GM18951 (cell line): ENCODE measurements at regions not wholly inside any gene's neighbourhood (a gene's known extent, or its start where the extent isn't known, plus 50 kb on each side); places are given as distances from the start of the nearest gene placed in this dataset.
"Not testable (repeated sequence)": the region's sequence is repeated elsewhere in the genome, so short reads cannot be mapped to it uniquely, and the experiment has no call there.

Experiments used
- POLR2A ChIP-seq: IDR thresholded peaks from 4 replicates; pipeline ENCODE4 v1.6.1; 2011; ENCODE audit warnings: mild to moderate bottlenecking; ENCODE audit not compliant: insufficient read length, insufficient read depth; ENCODE audit errors: extremely low read depth
- in situ Hi-C: fragments of 300-500 bp; cut with MboI; formaldehyde crosslinking; loops from one replicate; pipeline ENCODE4 v1.12.0; 2022; ENCODE audit warnings: low sequenced_read_pairs, mixed read lengths, inconsistent platforms; ENCODE audit not compliant: unreplicated experiment

DNA sequence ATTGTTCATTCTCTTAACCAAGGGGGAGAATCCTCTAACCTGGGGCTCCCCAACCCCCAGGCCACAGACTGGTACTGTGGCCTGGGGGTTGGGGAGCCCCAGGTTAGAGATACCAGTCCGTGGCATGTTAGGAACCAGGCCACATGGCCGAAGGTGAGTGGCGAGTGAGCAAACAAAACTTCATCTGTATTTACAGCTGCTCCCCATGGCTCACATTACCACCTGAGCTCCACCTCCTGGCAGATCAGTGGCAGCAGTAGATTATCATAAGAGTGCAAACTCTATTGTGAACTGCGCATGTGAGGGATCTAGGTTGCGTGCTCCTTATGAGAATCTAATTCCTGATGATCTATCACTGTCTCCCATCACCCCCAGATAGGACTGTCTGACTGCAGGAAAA, 957.2 kb upstream of the PRKX start:
- no peak for TF ChIP-seq POLR2A
- in situ Hi-C loops: no loop called here

DNA sequence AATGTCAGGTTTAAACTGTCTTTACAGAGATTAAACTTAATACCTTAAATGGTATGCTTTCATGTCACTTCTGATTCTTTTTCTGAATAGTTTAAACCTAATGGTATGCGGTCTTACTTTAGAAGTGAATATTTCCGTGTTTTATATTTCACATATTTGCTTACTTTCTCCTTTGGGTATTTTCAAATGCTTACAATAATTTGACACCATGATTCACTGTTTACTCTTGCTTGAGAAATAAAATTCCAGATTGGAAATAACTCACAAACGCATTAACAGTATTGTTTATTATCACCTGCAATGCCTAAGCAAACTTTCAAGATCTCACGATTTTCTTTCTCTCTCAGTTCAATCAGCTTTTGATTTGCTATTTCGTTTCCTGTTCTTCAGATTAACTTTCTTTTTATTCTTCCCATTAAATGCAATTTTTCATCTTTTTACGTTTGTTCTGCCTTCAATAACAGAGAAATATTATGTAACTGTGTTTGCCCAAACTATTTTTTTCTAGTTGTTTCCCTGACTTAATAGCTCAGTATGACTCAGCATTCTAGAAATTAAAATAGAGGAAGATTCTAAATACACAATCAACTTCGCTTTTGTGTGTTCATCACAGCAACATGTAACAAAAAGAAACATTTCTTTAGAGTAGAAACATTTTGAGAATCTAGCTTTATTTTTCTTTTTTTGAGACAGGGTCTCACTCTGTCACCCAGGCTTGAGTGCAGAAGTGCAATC, 955.5 kb upstream of the PRKX start:
- no peak for TF ChIP-seq POLR2A
- in situ Hi-C loops: no loop called here

DNA sequence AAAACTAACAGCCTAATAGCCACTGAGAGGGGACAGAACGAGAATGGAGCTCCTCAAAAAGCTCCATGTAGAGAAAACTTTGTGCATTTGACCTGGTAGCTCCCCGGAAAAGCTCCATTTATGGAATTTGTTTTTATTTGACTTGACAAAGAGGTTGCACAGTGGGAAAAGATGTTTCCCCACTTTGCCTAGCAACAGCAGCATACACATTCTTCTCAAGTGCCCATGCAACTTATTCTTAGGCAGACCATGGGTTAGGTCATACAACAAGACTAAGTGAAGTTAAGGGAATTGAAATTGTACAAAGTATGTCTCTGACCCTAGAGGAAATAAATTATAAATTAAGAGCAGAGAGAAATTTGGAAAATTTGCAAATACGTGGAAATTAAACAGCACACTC, 949.6 kb upstream of the PRKX start:
- in situ Hi-C loops: no loop called here

DNA sequence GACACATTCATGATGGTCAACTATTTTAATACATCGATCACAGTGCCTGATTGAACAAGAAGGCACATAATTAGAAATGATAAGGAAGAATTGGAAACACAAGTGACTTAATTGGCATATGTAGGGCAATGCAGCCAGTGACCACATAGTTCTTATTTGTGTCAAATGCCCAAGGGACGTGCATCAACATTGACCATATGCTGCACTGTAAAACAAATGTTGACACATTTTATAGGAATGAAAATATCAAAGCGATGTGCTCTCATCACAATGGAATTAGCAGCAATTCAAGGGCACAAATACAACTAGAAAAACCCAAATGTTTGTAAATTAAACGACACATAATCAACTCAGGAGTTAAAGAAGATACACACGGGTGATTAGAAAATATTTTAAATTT, 948.3 kb upstream of the PRKX start:
- TF ChIP-seq POLR2A: no peak
- in situ Hi-C loops: no loop called here

More for the DNA sequence above, 949.6 kb upstream of the PRKX start:
- no peak for TF ChIP-seq POLR2A

DNA sequence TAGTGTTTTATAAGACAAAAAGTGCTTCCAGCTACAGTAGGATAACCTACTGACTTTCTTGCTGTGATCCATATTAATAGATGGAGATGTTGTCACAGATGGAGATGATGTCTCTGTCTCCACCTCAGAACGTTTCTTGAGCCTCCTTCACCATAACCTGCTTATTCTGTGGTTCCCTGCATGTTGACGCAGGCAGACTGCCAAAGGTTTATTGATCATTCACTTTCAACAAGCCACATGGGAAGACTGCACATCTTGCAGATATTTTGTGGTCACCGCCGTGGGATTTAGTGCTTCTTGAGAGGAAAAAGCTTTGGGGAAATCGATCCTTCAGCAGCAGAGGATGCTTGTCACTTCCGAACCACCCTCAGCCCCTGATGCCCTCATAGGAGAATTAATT, 943.0 kb upstream of the PRKX start:
- TF ChIP-seq POLR2A: no peak
- in situ Hi-C loops: no loop called here

DNA sequence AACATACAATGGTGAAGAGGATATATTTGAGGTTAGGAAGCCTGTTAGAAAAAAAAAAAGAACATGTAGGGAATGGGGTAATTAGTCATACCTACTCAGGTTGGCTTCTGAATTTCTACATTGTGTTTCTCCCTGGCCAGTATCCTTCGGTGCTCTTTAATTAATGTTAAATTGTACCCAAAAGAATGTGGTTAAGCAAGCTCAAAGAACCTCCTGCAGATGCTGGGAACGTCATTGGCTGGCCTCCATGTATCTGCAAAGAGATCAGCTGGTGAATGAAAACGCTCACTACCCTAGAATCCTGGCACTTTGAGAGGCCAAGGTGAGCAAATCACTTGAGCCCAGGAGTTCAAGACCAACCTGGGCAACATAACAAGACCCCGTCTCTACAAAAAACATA, 942.3 kb upstream of the PRKX start:
- no peak for TF ChIP-seq POLR2A
- in situ Hi-C loops: no loop called here

DNA sequence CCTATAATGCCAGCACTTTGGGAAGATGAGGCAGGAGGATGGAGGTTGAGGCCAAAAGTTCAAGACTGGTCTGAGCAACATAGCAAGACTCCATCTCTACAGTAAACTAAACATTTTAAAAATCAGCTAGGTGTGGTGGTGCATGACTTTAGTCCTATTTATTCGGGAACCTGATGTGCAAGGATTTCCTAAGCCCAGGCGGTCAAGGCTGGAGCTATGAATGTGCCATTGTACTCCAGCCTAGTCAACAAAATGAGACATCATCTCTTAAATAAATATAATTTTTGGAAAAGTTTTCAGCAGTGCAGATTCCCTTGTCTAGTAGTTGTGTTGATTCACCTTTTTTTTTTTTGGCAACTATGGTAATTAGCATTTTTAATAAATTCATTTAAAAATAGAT, 928.7 kb upstream of the PRKX start:
- in situ Hi-C loops: no loop called here
- TF ChIP-seq POLR2A: no peak

DNA sequence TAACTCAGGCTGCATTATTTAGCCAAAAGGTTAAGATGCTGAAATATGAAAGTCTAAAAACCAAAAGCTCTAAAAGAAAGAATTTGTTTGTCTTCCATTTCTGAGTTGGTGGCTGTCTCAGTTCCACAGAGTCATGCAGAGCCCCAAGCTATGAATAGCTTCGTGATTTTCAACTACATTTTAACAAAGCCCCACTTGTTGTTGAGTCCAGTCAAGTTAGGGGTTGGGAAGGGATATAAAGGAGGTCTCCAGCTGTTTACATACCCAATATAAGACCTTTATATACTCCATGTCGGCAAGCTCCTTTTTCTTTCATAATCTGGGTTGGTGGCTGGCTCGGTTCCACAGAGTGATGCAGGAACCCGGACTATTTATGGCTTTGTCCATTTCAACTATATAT, 924.6 kb upstream of the PRKX start:
- TF ChIP-seq POLR2A: no peak
- in situ Hi-C loops: no loop called here

DNA sequence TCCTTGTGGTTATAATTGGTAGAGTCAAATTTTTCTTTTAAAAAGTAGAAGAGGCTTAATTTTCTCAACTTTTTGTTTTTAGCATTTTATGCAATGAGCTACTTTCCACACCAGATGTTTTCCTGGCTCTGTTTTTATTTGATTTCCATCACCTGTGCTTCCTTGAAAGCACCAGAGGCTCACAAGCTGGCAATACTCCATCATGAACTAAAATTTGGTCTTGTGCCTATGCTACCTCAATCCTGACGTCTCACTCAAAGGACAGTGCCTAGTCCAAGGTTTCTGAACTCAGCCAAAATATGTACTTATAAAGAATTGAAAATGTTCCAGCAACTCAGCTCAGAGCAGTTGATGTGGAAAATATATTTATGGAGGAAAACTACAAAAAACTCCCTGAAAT, 914.0 kb upstream of the PRKX start:
- in situ Hi-C loops: no loop called here
- TF ChIP-seq POLR2A: no peak

DNA sequence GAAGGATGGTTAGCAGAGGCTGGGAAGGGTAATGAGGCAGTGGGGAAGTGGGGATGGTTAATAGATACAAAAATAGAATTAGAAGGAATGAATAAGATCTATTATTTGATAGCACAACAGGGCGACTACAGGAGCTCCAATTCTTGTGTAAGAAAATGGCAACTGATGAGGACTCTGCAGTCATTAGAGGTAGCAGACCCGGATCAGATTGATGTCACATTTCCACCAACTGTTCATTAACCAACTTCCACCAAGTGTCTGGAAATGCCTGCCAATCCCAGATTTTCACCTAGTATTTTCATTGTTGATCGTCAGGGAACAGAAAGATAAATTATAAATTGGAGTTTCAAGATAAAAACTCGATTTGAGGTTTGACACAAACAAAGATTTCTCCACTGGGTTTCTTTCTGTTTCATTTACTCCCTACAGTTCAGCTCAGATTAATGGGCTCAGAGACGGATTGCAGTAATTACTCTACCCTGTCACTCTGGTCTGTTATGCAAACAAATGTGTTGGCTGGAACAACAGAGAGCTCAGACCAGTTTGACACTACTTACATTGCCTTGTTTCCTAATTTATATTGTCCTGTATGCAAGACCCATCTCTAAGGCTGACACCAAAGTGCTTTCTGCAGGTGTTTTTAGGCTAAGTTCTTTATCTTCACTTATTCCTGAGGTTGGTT, 909.2 kb upstream of the PRKX start:
- TF ChIP-seq POLR2A: no peak
- in situ Hi-C loops: no loop called here

DNA sequence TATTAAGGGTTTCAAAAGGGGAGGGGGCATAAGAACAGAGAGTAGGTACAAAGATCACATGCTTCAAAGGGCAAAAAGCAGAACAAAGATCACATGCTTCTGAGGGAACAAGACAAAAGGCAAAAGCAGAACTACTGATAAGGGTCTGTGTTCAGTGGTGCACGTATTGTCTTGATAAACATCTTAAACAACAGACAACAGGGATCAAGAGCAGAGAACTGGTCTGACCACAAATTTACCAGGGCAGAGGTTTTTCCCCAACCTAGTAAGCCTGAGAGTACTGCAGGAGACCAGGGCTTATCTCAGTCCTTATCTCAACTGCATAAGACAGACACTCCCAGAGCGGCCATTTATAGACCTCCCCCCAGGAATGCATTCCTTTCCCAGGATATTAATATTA, 900.2 kb upstream of the PRKX start:
- in situ Hi-C loops: not testable (repeated sequence)

DNA sequence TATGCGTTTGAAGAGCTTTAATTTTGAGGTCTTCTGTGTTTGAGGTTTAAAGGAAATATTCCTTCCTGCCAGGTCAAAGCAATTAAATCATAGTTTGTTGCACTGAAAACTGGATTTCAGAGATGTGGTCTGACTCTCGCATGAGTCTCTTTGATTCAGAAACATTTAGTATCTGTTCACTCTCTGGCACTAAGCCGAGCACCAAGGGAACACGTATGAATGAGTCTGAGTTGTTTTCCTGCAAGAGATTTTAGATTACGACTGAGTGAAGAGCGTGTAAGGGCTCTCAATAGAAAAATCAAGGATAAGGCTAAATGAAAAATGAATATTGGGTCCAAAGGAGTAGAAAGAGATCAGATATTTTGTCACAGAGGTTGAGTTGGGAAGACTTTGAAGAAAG, 875.4 kb upstream of the PRKX start:
- in situ Hi-C loops: no loop called here
- no peak for TF ChIP-seq POLR2A

DNA sequence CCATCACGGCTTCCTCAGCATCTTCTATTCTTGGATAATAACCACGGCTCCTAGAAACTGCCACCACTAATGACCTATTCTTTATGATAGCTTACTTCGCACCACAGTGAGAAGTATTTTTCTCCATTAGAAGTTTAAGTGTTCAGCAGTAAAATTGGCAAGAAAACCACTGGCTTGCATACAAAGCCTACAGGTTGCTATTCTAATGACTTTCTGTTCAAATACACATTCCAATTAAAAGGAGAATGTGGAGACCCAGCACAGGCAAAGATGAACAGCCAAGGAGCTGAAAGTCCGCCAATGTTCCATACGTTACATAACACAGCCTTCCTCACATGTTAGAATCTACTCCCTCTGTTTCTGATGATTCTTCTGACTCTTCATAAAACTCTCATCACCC, 875.0 kb upstream of the PRKX start:
- no peak for TF ChIP-seq POLR2A
- in situ Hi-C loops: no loop called here

DNA sequence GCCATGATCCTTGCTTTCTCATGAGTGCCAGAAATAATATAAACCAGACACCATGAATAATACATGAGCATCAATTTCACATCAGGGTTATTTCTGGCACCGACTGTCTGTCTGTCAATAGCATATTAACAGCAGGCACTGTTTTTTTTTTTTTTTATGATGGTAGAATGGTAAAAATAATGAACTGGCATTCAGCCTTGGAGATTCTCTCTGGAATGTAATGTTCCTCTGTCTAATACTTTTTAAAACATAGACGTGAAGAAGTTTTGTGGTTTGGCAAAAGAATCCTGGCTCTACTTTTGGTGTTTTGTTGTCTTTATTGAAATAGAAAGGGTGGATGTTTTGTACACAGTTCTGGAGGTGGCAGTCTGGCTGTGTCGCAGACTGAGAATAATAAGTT, 874.6 kb upstream of the PRKX start:
- no peak for TF ChIP-seq POLR2A
- in situ Hi-C loops: no loop called here

DNA sequence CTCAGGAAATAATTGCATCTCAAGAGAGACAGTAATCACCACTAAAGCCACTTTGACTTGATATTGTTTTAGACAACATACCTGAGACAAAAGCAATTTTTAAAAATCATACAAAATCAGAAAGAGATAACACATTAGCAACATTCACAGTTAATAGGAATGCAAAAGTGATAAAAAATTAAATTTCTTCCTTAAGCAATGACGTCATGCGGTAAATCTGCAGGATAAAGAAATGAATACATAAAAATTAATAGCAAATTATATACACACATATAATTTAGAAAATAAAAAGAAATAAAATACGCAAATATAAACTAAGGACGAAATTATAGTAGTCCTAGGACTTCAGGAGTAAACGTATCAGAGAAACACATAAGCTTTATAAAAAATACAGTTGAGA, 866.5 kb upstream of the PRKX start:
- in situ Hi-C loops: no loop called here
- TF ChIP-seq POLR2A: no peak

DNA sequence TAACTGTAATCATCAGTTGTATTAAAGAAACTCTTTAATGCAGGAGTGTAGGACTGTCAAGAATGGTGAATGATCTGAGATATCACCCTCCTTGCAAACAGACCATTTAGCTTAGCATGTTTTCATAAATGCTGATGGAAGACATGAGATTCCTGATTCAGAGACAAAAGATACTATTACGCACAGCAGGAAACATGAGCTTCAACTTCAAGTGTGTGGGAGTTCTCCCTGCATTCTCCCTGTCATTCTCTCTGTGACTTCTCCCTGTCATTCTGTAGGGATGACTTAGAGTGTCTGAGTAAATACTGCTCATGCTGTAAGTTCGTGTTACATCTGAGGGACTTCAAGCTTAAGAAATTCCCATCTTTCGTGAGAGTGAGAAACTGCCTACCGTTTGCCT, 866.0 kb upstream of the PRKX start:
- in situ Hi-C loops: no loop called here
- no peak for TF ChIP-seq POLR2A
